Activated CD8-positive, alpha-beta T cell treated with anti-CD3 and anti-CD28 coated beads, Interleukin-2, amount 10 ng/mL, durations not matched to agents 7 days and 5 days (primary cell): ENCODE measurements at regions not wholly inside any gene's neighbourhood (a gene's known extent, or its start where the extent isn't known, plus 50 kb on each side); places are given as distances from the start of the nearest gene placed in this dataset.

ENCODE experiments used
- ATAC-seq: fragments of 150-1000 bp; cut with Tn5 transposase; one replicate; pipeline ENCODE4 v1.10.0; 2021; ENCODE audit warnings: moderate library complexity
- CTCF ChIA-PET: fragments of 350-600 bp; sonication (Branson Sonifier 250); formaldehyde crosslinking; loops from one replicate; lab custom pipeline; 2021; ENCODE audit warnings: antibody characterized with exemption; lab: Charles Lee
- POLR2A ChIA-PET: fragments of 350-600 bp; sonication (Branson Sonifier 250); formaldehyde crosslinking; loops from one replicate; lab custom pipeline; 2021; ENCODE audit warnings: antibody characterized with exemption; lab: Charles Lee
- DNase-seq: peaks from one replicate; pipeline ENCODE4 v3.0.0-alpha.2; 2020
- H3K27ac Mint-ChIP-seq: one replicate; pipeline ENCODE4 v1.8.0; 2021; ENCODE audit warnings: mild to moderate bottlenecking, mixed read lengths
- H3K27me3 Mint-ChIP-seq: one replicate; pipeline ENCODE4 v1.8.0; 2021; ENCODE audit warnings: low read depth, mixed read lengths
- H3K36me3 Mint-ChIP-seq: one replicate; pipeline ENCODE4 v1.8.0; 2021; ENCODE audit warnings: low read depth, mixed read lengths
- H3K4me1 Mint-ChIP-seq: one replicate; pipeline ENCODE4 v1.8.0; 2021; ENCODE audit warnings: low read depth, mixed read lengths
- H3K4me3 Mint-ChIP-seq: one replicate; pipeline ENCODE4 v1.8.0; 2021; ENCODE audit warnings: mild to moderate bottlenecking, mixed read lengths
- H3K9me3 Mint-ChIP-seq: one replicate; pipeline ENCODE4 v1.8.0; 2022; ENCODE audit warnings: mixed read lengths; ENCODE audit not compliant: insufficient read depth

DNA sequence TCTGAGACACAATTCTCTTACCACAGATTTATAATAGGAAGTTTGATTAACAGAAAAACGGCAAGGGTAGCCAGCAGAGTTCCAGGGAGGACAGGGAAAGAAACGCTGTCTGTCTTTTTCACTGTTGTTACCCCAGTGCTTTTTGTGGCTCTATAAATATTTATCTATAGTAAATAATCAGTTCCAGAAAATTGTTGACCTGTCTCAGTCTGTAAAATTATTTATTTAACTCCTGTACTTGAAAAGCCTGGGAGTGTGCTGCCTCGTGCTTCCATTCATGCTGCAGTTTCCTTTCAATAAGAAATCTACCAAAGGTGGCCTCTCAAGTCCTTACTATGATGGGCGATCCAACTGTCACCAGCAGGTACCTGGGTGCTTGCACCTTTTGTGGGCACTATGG lies 102.9 kb downstream of the ETAA1 start:
- no peaks in the 10 kb centered on the region for H3K36me3 Mint-ChIP-seq
- H3K27me3 Mint-ChIP-seq, result no peaks in the 10 kb centered on the region
- CTCF ChIA-PET, result no interaction called here
- no peak for ATAC-seq
- H3K27ac Mint-ChIP-seq, result no peak overlapping the region
- DNase-seq, result no peak
- POLR2A ChIA-PET, result interaction anchor here (1.0 kb wide), 1 partner anchor 17 kb away, joined by 3 read pairs; no protein-coding TSS in a partner anchor
- no peaks in the 10 kb centered on the region for H3K9me3 Mint-ChIP-seq
- H3K4me1 Mint-ChIP-seq, result no peaks in the 10 kb centered on the region
- H3K4me3 Mint-ChIP-seq, result no peak overlapping the region

DNA sequence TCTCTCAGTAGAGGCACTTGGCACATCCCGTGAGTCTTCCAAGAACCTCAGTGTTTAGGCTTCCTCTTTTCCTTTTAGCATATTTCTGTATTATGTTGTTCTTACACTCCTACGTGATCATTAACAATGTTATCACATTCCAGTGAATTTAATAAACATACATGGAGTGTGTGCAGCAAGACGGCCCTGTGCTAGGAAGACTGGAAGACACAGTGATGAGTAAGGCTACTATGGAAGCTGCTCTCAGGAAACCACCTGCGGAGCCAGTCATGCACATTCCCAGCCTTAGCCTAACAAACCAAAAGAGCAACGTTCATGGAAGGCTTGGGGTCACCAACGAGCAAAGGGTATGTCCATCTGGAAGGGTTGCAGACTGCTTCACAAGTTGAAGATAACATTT lies 103.4 kb downstream of the ETAA1 start:
- no peak overlapping the region for H3K4me3 Mint-ChIP-seq
- ATAC-seq (no peak), DNase-seq (no peak)
- H3K27ac Mint-ChIP-seq, result no peak overlapping the region
- no peaks in the 10 kb centered on the region for H3K36me3 Mint-ChIP-seq
- ChIA-PET CTCF (no interaction called here), POLR2A (interaction anchor here (1.0 kb wide), 1 partner anchor 16 kb away, joined by 3 read pairs; no protein-coding TSS in a partner anchor)
- H3K9me3 Mint-ChIP-seq, result no peaks in the 10 kb centered on the region
- H3K4me1 Mint-ChIP-seq, result no peaks in the 10 kb centered on the region
- H3K27me3 Mint-ChIP-seq, result no peaks in the 10 kb centered on the region

GRCh38 chr2:67502346-67503065 lies 105.4 kb downstream of the ETAA1 start:
- ChIA-PET CTCF (no interaction called here), POLR2A (no interaction called here)
- no peak overlapping the region for H3K27ac Mint-ChIP-seq
- H3K36me3 Mint-ChIP-seq, result no peaks in the 10 kb centered on the region
- no peaks in the 10 kb centered on the region for H3K9me3 Mint-ChIP-seq
- ATAC-seq (no peak), DNase-seq (no peak)
- H3K4me3 Mint-ChIP-seq, result no peak overlapping the region
- H3K27me3 Mint-ChIP-seq, result no peaks in the 10 kb centered on the region
- no peaks in the 10 kb centered on the region for H3K4me1 Mint-ChIP-seq

GRCh38 chr2:67503066-67503795 lies 106.1 kb downstream of the ETAA1 start:
- no peaks in the 10 kb centered on the region for H3K36me3 Mint-ChIP-seq
- H3K4me1 Mint-ChIP-seq, result no peaks in the 10 kb centered on the region
- no peak for ATAC-seq
- no peak overlapping the region for H3K27ac Mint-ChIP-seq
- no peak for DNase-seq
- no peak overlapping the region for H3K4me3 Mint-ChIP-seq
- H3K27me3 Mint-ChIP-seq, result no peaks in the 10 kb centered on the region
- ChIA-PET POLR2A (no interaction called here), CTCF (no interaction called here)
- H3K9me3 Mint-ChIP-seq, result no peaks in the 10 kb centered on the region

DNA sequence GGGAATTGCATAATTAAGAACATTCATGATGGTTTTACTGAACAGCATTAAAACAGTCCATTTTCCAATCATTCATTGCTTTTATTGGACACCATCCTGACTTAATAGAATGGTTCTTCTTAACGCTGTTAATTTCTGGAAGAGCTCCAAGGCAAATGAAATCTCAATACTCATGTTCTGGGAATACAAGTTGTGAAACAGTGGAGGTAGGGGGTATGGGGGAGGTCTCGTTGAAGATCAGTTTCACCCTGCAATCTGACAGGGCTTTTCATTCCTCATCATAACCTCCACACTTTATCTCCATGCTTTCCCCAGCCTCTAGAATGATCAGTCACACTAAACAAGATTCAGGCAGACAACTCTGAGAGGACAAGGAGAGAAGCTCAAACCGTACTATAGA lies 113.6 kb downstream of the ETAA1 start:
- Mint-ChIP-seq H3K4me1 (no peaks in the 10 kb centered on the region), H3K27ac (no peak overlapping the region), H3K36me3 (no peaks in the 10 kb centered on the region), H3K27me3 (no peaks in the 10 kb centered on the region), H3K9me3 (no peaks in the 10 kb centered on the region), H3K4me3 (no peak overlapping the region)
- CTCF ChIA-PET, result no interaction called here
- DNase-seq, result no peak
- POLR2A ChIA-PET, result no interaction called here
- ATAC-seq, result no peak

GRCh38 chr2:67514515-67514914 lies 117.4 kb downstream of the ETAA1 start:
- POLR2A ChIA-PET, result no interaction called here
- no peak overlapping the region for H3K4me3 Mint-ChIP-seq
- no peaks in the 10 kb centered on the region for H3K9me3 Mint-ChIP-seq
- H3K36me3 Mint-ChIP-seq, result no peaks in the 10 kb centered on the region
- ATAC-seq (no peak), DNase-seq (no peak)
- no peak overlapping the region for H3K27ac Mint-ChIP-seq
- CTCF ChIA-PET, result no interaction called here
- no peaks in the 10 kb centered on the region for H3K27me3 Mint-ChIP-seq
- H3K4me1 Mint-ChIP-seq, result no peaks in the 10 kb centered on the region

GRCh38 chr2:67515056-67515455 lies 117.9 kb downstream of the ETAA1 start:
- DNase-seq (no peak), ATAC-seq (no peak)
- Mint-ChIP-seq H3K4me3 (no peak overlapping the region), H3K9me3 (no peaks in the 10 kb centered on the region), H3K27me3 (no peaks in the 10 kb centered on the region), H3K4me1 (no peaks in the 10 kb centered on the region), H3K36me3 (no peaks in the 10 kb centered on the region), H3K27ac (no peak overlapping the region)
- ChIA-PET POLR2A (no interaction called here), CTCF (no interaction called here)

GRCh38 chr2:67515538-67515937 lies 118.4 kb downstream of the ETAA1 start:
- Mint-ChIP-seq H3K4me1 (no peaks in the 10 kb centered on the region), H3K4me3 (no peak overlapping the region), H3K27ac (no peak overlapping the region), H3K27me3 (no peaks in the 10 kb centered on the region), H3K36me3 (no peaks in the 10 kb centered on the region), H3K9me3 (no peaks in the 10 kb centered on the region)
- ChIA-PET POLR2A (no interaction called here), CTCF (no interaction called here)
- ATAC-seq (no peak), DNase-seq (no peak)

DNA sequence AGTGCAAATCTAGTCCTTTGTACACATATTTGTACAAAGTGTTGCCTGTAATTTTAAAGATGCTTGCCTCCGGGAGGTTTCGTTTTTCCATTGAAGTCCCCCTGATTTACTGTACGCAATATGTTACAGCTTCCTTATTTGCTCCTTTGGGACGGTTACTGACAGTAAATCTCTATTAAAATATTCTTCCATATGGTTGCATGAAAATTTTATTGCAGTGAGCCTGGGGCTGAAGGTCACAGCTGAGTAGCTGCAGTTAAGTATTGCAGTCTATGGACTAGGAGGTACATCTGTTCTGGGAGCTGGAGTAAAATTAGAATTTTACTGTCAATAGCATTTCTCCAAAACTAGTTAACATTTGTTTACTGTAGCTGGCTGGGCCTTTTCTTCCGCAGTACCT lies 119.2 kb downstream of the ETAA1 start:
- DNase-seq (no peak), ATAC-seq (no peak)
- no peaks in the 10 kb centered on the region for H3K36me3 Mint-ChIP-seq
- H3K4me3 Mint-ChIP-seq, result no peak overlapping the region
- H3K4me1 Mint-ChIP-seq, result no peaks in the 10 kb centered on the region
- H3K27ac Mint-ChIP-seq, result no peak overlapping the region
- no peaks in the 10 kb centered on the region for H3K9me3 Mint-ChIP-seq
- ChIA-PET CTCF (no interaction called here), POLR2A (interaction anchor here (0.8 kb wide), 1 partner anchor 17 kb away, joined by 3 read pairs; no protein-coding TSS in a partner anchor)
- no peaks in the 10 kb centered on the region for H3K27me3 Mint-ChIP-seq

GRCh38 chr2:67516899-67517530 lies 119.9 kb downstream of the ETAA1 start:
- H3K27ac Mint-ChIP-seq, result no peak overlapping the region
- ATAC-seq (no peak), DNase-seq (no peak)
- ChIA-PET CTCF (no interaction called here), POLR2A (interaction anchor here (0.8 kb wide), 1 partner anchor 17 kb away, joined by 3 read pairs; no protein-coding TSS in a partner anchor)
- H3K4me3 Mint-ChIP-seq, result no peak overlapping the region
- H3K9me3 Mint-ChIP-seq, result no peaks in the 10 kb centered on the region
- H3K27me3 Mint-ChIP-seq, result no peaks in the 10 kb centered on the region
- H3K36me3 Mint-ChIP-seq, result no peaks in the 10 kb centered on the region
- H3K4me1 Mint-ChIP-seq, result no peaks in the 10 kb centered on the region

GRCh38 chr2:67522148-67522547 lies 125.0 kb downstream of the ETAA1 start:
- ATAC-seq (no peak), DNase-seq (no peak)
- Mint-ChIP-seq H3K9me3 (no peaks in the 10 kb centered on the region), H3K27me3 (no peaks in the 10 kb centered on the region), H3K4me3 (no peak overlapping the region), H3K36me3 (no peaks in the 10 kb centered on the region), H3K27ac (no peak overlapping the region), H3K4me1 (no peaks in the 10 kb centered on the region)
- ChIA-PET POLR2A (no interaction called here), CTCF (no interaction called here)

- CTCF ChIA-PET, result interaction anchor here (1.1 kb wide), 1 partner anchor 11 kb away, joined by 3 read pairs; no protein-coding TSS in a partner anchor
- no peak overlapping the region for H3K4me3 Mint-ChIP-seq
- H3K36me3 Mint-ChIP-seq, result no peaks in the 10 kb centered on the region
- no peak for ATAC-seq
- no peak for DNase-seq
- no peak overlapping the region for H3K27ac Mint-ChIP-seq
- H3K27me3 Mint-ChIP-seq, result no peaks in the 10 kb centered on the region
- no peaks in the 10 kb centered on the region for H3K9me3 Mint-ChIP-seq
- POLR2A ChIA-PET, result no interaction called here
- no peaks in the 10 kb centered on the region for H3K4me1 Mint-ChIP-seq
Observed at GRCh38 chr2:67524213-67524612, 127.1 kb downstream of the ETAA1 start.
